ENCODE measurements at regions not wholly inside any gene's neighbourhood (a gene's known extent, or its start where the extent isn't known, plus 50 kb on each side); places are given as distances from the start of the nearest gene placed in this dataset.

DNA sequence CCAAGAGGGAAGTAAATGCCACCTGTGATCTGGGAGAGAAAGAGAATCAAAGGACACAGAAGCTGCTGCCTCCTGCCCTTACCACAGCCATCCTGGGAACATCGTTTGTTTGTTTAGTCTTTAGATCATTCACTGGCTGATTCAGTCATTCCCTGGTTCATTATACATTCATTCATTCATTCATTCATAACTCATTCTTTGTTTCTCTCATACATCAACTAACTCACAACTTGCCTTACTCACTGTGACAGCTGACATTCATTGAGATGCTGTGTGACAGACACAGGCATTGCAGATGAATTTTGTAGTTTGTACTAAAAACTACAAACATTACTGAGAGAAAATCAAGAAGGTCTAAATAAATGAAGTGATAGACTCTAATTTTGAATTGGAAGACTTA, 291.0 kb upstream of the TNRC6C start (continued):
- TF ChIP-seq, protein P1, sequence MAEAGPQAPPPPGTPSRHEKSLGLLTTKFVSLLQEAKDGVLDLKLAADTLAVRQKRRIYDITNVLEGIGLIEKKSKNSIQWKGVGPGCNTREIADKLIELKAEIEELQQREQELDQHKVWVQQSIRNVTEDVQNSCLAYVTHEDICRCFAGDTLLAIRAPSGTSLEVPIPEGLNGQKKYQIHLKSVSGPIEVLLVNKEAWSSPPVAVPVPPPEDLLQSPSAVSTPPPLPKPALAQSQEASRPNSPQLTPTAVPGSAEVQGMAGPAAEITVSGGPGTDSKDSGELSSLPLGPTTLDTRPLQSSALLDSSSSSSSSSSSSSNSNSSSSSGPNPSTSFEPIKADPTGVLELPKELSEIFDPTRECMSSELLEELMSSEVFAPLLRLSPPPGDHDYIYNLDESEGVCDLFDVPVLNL (CRISPR knock-in tag; IDR thresholded peaks at IDR 0.05; ENCODE audit: low read depth) = no peak
- TF ChIP-seq, protein P2, sequence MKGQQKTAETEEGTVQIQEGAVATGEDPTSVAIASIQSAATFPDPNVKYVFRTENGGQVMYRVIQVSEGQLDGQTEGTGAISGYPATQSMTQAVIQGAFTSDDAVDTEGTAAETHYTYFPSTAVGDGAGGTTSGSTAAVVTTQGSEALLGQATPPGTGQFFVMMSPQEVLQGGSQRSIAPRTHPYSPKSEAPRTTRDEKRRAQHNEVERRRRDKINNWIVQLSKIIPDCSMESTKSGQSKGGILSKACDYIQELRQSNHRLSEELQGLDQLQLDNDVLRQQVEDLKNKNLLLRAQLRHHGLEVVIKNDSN (CRISPR knock-in tag; IDR thresholded peaks at IDR 0.05) = no peak
- TF ChIP-seq, protein P3, sequence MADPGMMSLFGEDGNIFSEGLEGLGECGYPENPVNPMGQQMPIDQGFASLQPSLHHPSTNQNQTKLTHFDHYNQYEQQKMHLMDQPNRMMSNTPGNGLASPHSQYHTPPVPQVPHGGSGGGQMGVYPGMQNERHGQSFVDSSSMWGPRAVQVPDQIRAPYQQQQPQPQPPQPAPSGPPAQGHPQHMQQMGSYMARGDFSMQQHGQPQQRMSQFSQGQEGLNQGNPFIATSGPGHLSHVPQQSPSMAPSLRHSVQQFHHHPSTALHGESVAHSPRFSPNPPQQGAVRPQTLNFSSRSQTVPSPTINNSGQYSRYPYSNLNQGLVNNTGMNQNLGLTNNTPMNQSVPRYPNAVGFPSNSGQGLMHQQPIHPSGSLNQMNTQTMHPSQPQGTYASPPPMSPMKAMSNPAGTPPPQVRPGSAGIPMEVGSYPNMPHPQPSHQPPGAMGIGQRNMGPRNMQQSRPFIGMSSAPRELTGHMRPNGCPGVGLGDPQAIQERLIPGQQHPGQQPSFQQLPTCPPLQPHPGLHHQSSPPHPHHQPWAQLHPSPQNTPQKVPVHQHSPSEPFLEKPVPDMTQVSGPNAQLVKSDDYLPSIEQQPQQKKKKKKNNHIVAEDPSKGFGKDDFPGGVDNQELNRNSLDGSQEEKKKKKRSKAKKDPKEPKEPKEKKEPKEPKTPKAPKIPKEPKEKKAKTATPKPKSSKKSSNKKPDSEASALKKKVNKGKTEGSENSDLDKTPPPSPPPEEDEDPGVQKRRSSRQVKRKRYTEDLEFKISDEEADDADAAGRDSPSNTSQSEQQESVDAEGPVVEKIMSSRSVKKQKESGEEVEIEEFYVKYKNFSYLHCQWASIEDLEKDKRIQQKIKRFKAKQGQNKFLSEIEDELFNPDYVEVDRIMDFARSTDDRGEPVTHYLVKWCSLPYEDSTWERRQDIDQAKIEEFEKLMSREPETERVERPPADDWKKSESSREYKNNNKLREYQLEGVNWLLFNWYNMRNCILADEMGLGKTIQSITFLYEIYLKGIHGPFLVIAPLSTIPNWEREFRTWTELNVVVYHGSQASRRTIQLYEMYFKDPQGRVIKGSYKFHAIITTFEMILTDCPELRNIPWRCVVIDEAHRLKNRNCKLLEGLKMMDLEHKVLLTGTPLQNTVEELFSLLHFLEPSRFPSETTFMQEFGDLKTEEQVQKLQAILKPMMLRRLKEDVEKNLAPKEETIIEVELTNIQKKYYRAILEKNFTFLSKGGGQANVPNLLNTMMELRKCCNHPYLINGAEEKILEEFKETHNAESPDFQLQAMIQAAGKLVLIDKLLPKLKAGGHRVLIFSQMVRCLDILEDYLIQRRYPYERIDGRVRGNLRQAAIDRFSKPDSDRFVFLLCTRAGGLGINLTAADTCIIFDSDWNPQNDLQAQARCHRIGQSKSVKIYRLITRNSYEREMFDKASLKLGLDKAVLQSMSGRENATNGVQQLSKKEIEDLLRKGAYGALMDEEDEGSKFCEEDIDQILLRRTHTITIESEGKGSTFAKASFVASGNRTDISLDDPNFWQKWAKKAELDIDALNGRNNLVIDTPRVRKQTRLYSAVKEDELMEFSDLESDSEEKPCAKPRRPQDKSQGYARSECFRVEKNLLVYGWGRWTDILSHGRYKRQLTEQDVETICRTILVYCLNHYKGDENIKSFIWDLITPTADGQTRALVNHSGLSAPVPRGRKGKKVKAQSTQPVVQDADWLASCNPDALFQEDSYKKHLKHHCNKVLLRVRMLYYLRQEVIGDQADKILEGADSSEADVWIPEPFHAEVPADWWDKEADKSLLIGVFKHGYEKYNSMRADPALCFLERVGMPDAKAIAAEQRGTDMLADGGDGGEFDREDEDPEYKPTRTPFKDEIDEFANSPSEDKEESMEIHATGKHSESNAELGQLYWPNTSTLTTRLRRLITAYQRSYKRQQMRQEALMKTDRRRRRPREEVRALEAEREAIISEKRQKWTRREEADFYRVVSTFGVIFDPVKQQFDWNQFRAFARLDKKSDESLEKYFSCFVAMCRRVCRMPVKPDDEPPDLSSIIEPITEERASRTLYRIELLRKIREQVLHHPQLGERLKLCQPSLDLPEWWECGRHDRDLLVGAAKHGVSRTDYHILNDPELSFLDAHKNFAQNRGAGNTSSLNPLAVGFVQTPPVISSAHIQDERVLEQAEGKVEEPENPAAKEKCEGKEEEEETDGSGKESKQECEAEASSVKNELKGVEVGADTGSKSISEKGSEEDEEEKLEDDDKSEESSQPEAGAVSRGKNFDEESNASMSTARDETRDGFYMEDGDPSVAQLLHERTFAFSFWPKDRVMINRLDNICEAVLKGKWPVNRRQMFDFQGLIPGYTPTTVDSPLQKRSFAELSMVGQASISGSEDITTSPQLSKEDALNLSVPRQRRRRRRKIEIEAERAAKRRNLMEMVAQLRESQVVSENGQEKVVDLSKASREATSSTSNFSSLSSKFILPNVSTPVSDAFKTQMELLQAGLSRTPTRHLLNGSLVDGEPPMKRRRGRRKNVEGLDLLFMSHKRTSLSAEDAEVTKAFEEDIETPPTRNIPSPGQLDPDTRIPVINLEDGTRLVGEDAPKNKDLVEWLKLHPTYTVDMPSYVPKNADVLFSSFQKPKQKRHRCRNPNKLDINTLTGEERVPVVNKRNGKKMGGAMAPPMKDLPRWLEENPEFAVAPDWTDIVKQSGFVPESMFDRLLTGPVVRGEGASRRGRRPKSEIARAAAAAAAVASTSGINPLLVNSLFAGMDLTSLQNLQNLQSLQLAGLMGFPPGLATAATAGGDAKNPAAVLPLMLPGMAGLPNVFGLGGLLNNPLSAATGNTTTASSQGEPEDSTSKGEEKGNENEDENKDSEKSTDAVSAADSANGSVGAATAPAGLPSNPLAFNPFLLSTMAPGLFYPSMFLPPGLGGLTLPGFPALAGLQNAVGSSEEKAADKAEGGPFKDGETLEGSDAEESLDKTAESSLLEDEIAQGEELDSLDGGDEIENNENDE (IDR thresholded peaks at IDR 0.05; ENCODE audit: low read depth, low read length) = no peak
